ENCODE measurements at regions not wholly inside any gene's neighbourhood (a gene's known extent, or its start where the extent isn't known, plus 50 kb on each side); places are given as distances from the start of the nearest gene placed in this dataset.
"Not testable (repeated sequence)": the region's sequence is repeated elsewhere in the genome, so short reads cannot be mapped to it uniquely, and the experiment has no call there.

DNA sequence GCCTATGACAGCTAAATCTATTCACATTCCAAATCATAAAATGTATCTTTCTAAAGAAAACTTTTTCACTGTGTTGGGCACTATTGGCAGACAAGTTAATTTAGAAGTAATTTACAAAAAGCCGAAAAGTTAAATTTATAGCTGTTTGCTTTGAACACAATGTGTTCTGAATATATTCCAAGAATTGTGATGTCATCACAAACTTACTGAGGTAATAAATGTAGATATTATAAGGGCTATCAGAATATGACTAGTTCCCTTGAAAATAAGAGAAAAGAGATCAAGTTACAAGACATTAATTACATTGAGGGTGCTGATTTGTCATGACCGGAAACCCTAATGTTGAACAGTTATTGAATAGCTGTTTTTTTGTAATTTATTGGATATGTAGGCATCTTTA is 153.9 kb upstream of the SCN7A start:
- DNase-seq (ENCODE audit: low read depth in 4 of 4, low spot score in 3 of 4): no peak

GRCh38 chr2:166643980-166644379 is 149.9 kb upstream of the SCN7A start:
- no peak for DNase-seq (ENCODE audit: low read depth in 4 of 4, low spot score in 3 of 4)

DNA sequence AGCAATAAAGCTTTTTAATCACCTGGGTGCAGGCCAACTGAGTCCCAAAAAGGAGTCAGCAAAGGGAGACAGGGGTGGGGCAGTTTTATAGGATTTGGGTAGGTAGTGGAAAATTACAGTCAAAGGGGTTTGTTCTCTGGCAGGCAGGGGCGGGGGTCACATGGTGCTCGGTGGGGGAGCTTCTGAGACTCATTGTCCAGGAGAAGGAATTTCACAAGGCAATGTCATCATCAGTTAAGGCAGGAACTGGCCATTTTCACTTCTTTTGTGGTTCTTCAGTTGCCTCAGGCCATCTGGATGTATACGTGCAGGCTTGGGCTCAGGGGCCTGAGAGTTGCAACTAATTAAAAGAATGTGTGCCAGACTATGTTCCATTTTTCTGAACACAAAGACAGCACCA is 147.5 kb upstream of the SCN7A start:
- not testable (repeated sequence) for DNase-seq (ENCODE audit: low read depth in 4 of 4, low spot score in 3 of 4)

DNA sequence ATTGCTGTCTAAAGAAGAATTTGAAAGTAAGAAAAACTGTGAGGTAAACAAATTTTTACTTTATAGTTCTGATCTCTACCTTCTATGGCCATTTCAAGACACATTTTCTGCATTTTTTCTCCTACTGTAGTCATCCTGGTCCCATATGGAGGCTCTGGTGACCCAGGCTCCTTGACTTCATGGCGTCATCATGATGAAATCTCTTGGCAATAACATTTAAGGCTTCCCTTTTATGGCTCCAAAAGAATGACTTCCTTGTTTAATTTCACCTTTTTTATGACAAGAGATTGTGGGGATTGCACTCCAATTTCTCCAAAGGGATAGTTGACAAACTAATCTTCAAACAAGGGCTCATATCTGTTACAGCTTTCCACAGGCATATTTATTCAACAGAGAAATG is 143.0 kb upstream of the SCN7A start:
- DNase-seq (ENCODE audit: low read depth in 4 of 4, low spot score in 3 of 4): no peak

DNA sequence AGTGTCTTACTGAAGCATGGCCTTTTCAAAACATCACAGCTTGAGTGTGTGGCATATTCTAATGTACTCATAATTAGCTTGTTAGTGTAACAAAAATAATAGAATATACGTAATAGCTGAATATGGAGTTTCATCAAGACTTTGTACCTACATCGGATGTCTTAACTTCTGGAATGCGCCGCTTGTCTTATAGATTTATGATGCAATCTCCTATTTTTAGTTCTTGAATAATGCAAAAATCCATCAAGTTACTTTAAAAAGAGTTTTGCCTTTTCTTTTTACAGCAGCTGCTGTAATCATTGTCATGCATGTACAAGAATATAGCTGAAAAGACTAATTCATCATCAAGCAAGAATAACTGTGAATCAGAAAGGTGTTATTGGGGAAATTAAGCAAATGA is 140.7 kb upstream of the SCN7A start:
- no peak for DNase-seq (ENCODE audit: low read depth in 4 of 4, low spot score in 3 of 4)

- DNase-seq (ENCODE audit: low read depth in 4 of 4, low spot score in 3 of 4): no peak
Observed at GRCh38 chr2:166632616-166633015, 138.6 kb upstream of the SCN7A start.

DNA sequence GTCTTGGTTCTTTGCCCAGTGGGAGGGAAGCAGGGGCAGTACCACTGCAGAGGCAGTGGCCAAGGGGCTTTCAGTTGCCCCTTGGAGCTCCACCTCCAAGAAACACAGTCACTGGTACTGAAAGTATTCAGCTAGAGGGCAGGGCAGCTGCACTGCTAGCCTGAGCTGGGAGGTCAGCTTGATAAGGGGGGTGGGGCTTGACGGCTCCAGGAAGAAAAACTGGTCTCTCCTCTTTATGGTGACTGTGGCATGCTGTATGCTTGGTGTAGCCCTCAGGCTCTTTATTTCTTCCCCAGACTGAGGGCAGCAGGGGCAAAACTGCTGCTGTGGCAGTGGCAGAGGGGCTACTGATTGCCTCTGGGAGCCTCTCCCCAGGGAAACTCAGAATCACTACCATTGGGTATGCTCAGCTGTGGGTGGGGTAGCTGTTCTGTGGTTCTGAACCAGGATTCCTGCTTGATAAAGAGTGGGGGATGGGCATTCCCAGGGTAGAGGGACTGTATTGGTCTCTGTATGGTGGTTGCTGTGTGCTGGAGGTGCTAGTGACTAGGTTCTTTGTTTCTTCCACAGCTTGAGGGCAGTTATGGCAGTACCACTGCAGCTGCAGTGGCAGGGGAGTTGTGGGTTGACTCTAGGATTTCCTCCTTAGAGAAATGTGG is 134.6 kb upstream of the SCN7A start:
- DNase-seq (ENCODE audit: low read depth in 4 of 4, low spot score in 3 of 4): no peak

DNA sequence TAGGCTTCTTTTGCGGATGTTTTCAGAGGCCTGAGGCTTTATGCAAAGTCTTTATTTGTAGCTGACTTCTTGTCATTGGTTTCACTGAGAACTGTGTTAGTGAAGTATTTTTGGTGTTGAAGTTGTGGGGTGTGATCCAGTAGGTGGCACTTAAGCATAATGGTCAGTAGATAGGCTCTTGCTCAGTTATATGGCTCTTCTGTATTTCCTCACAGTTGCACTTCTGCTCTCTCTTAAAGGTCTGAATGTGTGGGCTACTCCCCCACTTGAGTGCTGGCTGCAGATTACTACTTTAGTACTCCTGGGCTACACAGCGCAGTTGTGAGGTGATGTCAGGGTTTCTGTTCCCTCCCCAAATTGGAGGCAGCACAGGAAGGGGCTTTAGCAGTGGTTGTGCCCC is 133.8 kb upstream of the SCN7A start:
- DNase-seq (ENCODE audit: low read depth in 4 of 4, low spot score in 3 of 4): no peak

DNA sequence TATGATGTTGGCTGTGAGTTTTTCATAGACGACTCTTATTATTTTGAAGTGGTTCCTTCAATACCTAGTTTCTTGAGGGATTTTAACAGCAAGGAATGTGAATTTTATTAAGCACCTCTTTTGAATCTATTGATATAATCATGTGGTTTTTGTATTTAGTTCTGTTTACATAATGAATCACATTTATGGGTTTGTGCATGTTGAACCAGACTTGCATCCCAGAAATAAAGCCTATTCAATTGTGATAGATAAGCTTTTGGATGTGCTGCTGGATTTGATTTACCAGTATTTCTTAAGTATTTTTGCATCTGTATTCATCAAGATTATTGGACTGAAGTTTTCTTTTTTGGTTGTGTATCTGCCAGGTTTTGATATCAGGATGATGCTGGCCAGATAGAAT is 131.6 kb upstream of the SCN7A start:
- no peak for DNase-seq (ENCODE audit: low read depth in 4 of 4, low spot score in 3 of 4)

GRCh38 chr2:166614503-166614902 is 120.5 kb upstream of the SCN7A start:
- DNase-seq (ENCODE audit: low read depth in 4 of 4, low spot score in 3 of 4): no peak

DNA sequence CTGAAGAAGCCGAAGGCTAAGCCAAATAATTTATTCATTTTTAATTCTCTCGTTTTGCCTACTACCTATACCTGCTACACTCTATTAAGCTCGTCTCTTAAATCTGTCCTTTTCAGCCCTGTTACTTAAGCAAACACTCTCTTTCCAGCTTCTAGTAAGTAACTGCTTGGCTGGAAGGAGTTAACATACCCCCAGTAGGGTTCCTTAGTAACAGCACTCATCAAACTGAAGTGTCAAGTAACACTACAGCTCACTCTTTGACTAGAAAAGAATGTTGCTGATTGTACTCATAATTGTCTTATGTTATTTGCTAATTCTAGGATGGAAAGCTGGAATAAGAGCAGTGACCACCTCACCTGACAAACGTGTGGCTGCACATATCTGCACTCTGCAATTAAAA is 120.0 kb upstream of the SCN7A start:
- DNase-seq (ENCODE audit: low read depth in 4 of 4, low spot score in 3 of 4): no peak

DNA sequence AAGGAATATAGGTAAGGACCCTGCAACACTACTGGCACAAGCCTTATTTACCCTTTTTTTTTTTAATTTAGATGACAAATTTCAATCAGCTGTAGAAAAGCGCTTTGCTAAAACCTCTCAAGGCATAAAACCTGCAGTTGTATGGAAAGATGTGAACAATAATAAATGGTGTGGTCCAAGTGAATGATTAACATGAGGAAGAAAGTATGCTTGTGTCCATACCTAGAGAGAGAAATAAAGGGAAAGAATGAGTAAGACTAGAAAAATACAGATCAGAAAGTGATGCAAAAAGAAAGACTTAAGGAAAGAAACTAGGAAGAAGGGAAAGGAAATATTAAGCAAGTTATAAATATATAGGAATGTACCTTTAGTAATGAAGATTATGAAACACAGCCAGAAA is 119.2 kb upstream of the SCN7A start:
- DNase-seq (ENCODE audit: low read depth in 4 of 4, low spot score in 3 of 4): no peak

DNA sequence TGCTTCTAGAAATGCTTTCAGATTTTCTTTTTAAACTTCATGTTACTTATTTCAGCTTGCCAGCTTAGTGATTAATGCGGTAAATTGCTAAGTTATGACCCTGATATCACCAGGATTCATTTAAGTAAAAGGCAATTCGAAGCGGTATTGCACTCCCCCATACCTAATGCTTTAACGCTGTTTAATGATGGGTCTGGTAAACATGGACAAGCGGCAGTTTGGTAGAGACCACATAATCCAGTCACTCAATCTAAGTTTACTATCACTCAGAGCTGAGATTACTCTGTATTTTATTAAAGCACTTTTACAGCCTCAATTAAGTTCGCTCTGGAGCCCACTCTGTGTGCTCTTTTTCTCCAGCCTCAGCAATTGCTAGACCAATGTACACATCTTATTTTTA is 118.2 kb upstream of the SCN7A start:
- no peak for DNase-seq (ENCODE audit: low read depth in 4 of 4, low spot score in 3 of 4)

GRCh38 chr2:166610913-166611305 is 116.9 kb upstream of the SCN7A start:
- no peak for DNase-seq (ENCODE audit: low read depth in 4 of 4, low spot score in 3 of 4)

- no peak for DNase-seq (ENCODE audit: low read depth in 4 of 4, low spot score in 3 of 4)
Observed at GRCh38 chr2:166610180-166610912, 116.3 kb upstream of the SCN7A start.

DNA sequence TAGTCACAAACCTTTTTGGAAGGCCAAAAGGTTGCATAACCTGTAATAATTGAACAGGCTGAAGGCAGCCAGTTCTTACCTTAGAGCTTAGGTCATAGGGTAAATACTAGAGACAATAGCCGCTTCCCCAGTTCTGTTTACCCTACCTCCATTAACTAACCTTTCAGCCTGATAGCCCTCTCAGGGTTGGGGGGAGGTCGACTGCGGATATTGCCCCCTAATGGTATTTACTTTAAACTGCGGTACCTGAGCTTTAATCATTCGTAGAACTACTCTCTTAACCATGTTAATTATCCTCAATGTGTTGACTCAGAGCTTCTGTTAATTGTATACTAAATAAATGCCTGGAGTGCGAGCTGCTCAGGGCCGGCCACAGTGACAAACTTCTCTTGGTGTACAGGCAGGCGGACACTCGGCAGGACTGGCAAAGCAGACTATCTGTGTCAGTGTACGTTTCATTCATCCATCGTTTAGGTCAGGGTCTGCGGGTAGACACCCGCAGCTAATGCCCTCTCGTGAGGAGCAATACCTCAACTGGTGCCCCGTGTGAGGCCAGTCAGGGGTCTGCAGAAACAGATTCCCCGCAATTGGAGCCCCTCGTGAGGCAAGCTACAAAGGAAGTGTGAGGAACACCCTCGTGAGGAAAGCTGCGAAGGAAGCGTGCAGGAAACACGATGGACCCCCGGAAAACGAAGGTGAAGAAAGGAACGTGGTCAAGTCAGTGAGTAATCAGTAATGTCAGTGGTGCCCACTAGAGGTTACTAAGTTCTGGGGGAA is 115.3 kb upstream of the SCN7A start:
- DNase-seq (ENCODE audit: low read depth in 4 of 4, low spot score in 3 of 4): no peak

DNA sequence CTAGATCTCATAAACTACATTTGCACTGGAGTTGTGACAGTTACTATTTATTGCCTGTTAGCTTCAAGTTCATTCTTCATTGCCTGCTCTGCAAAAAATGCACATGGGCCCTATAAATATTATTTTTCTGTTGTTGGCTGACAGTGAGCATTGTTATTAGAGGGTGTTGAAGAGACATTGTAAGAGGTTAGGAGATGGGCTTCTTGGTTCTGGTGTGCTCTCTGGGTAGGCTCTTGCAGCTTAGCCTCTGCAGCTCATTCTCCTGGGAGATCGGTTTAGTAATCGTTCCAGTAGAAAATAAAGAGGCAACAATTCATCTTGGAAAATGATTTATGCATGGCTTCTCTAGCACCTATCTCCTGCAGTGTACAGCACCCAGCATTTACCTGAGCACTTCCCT is 113.8 kb upstream of the SCN7A start:
- no peak for DNase-seq (ENCODE audit: low read depth in 4 of 4, low spot score in 3 of 4)

- DNase-seq (ENCODE audit: low read depth in 4 of 4, low spot score in 3 of 4): no peak
Observed at GRCh38 chr2:166593403-166593802, 99.4 kb upstream of the SCN7A start.

DNA sequence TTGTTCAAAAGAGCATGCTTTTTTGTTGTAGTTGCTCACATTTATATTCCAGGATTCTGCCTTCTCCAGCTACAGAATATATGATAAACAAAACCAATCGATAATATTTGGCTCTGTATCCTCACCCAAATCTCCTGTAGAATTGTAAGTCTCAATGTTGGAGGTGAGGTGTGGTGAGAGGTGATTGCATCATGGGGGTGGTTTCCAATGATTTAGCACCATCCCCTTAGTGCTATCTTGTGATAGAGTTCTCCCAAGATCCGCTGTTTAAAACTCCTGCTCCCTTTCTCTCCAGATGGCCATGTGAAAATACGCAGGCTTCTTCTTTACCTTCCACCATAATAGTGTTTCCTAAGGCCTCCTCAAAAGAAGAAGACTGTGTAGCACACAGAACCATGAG is 98.7 kb upstream of the SCN7A start:
- DNase-seq (ENCODE audit: low read depth in 4 of 4, low spot score in 3 of 4): no peak

- no peak for DNase-seq (ENCODE audit: low read depth in 4 of 4, low spot score in 3 of 4)
Observed at GRCh38 chr2:166591226-166591625, 97.2 kb upstream of the SCN7A start.

DNA sequence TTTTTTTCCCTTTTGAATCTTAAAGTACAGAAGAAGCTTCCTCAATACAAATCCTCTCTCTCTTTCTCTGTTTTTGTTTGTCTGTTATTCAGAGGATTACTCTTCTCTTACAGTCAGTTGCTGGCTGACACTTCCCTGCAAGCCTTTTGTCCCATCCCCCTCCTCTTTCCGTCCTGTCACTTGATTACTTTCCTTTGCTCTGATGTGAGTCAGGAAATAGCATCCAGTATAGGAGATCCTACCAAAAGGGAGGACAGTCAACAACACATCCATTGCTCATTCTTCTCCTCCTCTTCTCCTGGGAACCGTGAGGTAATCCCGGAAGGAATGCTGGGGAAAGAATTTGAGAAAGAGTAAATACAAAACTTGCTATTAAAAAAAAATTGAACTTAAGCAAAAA is 79.3 kb upstream of the SCN7A start:
- no peak for DNase-seq (ENCODE audit: low read depth in 4 of 4, low spot score in 3 of 4)

DNA sequence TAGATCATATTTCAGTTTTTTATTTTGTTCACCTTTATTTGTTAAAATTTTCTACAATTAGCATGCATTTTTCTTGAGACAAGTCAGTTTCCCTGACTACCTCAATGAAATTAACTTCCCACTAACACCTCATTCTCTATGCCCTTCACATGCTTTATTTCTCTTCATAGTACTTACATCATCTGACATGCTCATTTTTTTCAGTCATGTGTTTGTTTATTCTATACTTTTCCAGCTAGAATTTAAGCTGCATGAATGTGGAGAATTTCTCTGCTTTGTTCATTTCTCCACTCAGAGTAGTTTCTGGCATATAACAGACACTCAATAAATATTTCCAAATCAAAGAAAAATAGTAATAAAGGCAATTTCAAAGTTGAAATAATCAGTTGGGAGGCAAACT is 78.9 kb upstream of the SCN7A start:
- DNase-seq (ENCODE audit: low read depth in 4 of 4, low spot score in 3 of 4): no peak

Data from right renal pelvis (tissue), 4 donors.